GM23338 (cell line): ENCODE measurements at regions not wholly inside any gene's neighbourhood (a gene's known extent, or its start where the extent isn't known, plus 50 kb on each side); places are given as distances from the start of the nearest gene placed in this dataset.
"Not testable (repeated sequence)": the region's sequence is repeated elsewhere in the genome, so short reads cannot be mapped to it uniquely, and the experiment has no call there.

Experiments used
- ETS1 ChIP-seq: IDR thresholded peaks from 2 replicates; pipeline ENCODE4 v1.6.1; 2016; ENCODE audit warnings: antibody characterized with exemption
- EZH2 ChIP-seq: fragments of 200-600 bp; sonication (generic); IDR thresholded peaks from one replicate; pipeline ENCODE4 v1.8.0; 2017; ENCODE audit warnings: antibody characterized with exemption, mild to moderate bottlenecking, low read depth; ENCODE audit not compliant: unreplicated experiment

- not testable (repeated sequence) for TF ChIP-seq ETS1, EZH2
Observed at GRCh38 chr6:40868089-40868865, 170.7 kb downstream of the UNC5CL start.
